Esophagus mucosa (tissue), 1 donor: ENCODE measurements at regions not wholly inside any gene's neighbourhood (a gene's known extent, or its start where the extent isn't known, plus 50 kb on each side); places are given as distances from the start of the nearest gene placed in this dataset.
"Not testable (repeated sequence)": the region's sequence is repeated elsewhere in the genome, so short reads cannot be mapped to it uniquely, and the experiment has no call there.

Experiments
- ATAC-seq: fragments of 200-7000 bp; cut with Tn5 transposase; one replicate; pipeline ENCODE4 v1.9.1; 2020
- donor health status: DM: yes; HTN: yes; CAD: no.

GRCh38 chr5:117788596-117788995 is 1199.8 kb downstream of the DTWD2 start:
- no peak for ATAC-seq

DNA sequence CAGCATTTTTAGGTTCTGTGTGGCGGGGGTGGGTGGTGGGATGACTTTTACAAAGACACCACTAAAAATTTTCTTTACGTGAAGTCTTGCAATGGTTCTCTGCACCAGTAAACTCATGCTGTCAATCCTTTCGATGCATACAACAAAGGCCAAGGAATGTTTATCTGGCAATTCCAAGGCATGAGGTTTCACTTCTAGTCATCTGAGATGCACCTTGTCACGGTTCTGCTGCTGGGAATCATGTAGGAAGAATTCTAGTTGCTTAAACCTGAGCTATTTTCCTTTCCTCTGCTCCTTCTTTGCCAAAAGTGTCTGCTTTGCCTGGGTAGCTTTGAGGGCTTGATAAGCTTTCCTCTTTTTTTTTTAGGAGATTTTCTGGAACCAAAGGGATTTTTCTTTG is 1204.5 kb upstream of the SEMA6A start:
- no peak for ATAC-seq

- no peak for ATAC-seq
Measured at GRCh38 chr5:117776977-117777376, 1202.4 kb upstream of the SEMA6A start.

DNA sequence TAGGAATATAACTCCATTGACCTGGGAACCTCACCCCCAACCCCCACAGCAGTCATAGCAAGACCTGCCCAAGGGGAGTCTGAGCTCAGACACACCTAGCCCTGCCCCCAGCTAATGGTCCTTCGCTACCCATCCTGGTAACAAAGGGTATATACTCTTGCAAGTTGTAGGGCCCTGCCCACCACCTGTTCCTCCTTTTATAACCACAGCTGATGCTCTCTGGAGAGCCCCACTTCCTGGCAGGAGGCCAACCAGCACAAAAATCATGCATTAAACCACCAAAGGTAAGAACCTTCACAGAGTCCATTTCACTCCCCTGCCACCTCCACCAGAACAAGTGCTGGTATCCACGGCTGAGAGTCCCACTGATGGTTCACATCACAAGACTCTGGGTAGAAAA is 1195.3 kb upstream of the SEMA6A start:
- no peak for ATAC-seq

GRCh38 chr5:117763271-117763670 is 1188.6 kb upstream of the SEMA6A start:
- ATAC-seq, result no peak

- ATAC-seq, result no peak
Measured at GRCh38 chr5:117761186-117761585, 1186.6 kb upstream of the SEMA6A start.

DNA sequence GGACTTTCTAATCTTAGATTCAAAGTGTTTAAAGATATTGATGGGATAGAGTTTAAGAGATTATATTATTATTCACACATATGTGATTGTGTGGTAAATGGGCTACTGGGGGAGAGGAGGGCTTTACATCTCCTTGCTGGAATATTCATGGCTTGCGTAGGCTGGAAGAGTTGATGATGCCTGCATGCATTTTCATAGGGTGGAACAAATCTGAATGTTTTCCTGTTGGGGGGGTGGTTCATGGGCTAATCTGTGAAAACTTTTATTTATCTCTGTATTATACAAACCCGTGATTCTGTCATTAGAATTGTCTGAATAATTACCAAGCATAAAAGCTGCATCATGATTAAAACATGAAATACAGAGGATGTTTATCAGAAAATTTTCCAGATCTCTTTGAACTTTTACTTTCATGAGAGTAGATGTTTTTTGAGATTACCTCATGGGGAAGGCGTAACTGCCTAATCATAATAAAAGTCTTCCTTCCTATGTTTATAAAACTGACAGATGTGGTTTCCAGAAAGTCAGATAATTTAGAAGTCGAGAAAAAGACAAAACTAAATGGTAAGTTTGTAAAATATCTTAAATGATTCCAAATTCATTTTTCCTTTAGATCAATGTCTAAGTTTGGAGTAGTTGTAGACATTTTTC is 1185.4 kb upstream of the SEMA6A start:
- no peak for ATAC-seq

DNA sequence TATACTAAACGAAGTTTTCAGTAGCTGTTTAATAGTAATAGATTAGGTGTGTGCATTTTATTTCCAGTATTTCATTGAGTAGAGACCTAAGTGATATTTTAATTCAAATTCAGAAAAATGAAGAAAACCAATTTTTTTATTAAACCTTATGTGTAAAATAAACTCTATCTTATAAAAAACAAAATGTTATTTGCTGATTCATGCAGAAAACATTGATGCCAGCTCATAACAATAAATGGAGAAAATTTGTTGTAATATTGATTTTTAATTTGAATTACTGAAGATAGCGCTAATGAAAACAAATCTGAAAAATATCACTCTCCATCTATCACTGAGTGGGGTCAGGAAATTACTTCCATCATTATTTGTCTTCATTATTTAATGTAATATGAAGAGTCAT is 1177.8 kb upstream of the SEMA6A start:
- ATAC-seq, result no peak

DNA sequence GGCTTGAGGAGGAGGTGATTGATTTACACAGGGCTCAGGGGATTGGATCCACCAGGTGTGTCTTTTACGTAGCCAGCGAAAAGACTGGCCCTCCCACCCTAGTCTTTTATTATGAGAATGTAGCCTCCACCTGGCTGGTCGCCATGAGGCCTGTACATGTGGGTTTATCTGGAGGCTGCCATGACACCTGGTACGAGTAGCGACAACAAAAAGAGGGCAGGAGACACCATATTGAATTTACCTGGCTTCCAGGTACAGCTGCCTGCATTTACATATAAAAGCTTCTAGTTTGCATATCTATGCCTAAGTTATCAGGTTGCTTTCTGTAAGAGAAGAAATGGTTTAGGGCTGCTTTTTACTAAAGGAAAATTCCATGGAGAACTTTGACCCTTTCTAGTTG is 1173.7 kb upstream of the SEMA6A start:
- ATAC-seq, result no peak

DNA sequence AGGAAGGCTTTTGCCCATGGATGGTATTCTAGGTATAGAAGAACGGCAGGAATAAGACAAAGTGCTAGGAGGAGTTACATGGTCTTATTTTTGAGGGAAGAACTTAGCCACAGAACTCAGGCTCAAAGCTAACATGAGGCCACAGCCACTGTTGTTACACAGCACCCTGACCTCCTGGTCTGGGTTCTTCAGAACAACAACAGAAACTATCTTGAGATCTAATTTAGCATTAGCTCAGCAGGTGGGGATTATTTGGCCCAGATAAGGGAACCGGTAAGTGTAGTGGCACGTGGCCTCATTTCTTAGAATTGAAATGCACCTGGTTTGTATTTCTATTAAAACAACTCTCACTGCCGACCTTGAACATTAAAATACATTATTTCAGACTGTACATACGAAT is 1168.7 kb upstream of the SEMA6A start:
- no peak for ATAC-seq

- ATAC-seq, result no peak
Measured at GRCh38 chr5:117741655-117742206, 1167.1 kb upstream of the SEMA6A start.

- ATAC-seq, result no peak
Measured at GRCh38 chr5:117740268-117740667, 1165.6 kb upstream of the SEMA6A start.

DNA sequence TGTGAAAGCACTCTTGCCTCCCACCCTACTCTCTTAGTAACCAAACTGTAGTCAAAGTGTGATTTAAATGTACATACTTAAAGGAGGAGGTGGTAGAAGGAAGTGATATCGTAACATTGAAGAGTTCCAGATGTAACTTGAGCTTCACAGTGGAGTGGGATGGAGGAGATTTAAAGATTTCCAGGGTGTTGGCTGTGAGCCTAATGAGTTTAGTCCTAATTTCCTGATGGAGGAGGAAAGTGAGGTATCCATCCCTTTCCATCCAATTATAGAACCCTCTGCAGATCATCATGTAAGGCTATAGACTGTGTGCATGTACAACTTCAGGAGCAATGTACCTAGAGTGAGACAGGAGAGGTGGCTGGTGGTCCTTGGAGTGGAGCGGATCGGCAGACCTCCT is 1163.9 kb upstream of the SEMA6A start:
- no peak for ATAC-seq

DNA sequence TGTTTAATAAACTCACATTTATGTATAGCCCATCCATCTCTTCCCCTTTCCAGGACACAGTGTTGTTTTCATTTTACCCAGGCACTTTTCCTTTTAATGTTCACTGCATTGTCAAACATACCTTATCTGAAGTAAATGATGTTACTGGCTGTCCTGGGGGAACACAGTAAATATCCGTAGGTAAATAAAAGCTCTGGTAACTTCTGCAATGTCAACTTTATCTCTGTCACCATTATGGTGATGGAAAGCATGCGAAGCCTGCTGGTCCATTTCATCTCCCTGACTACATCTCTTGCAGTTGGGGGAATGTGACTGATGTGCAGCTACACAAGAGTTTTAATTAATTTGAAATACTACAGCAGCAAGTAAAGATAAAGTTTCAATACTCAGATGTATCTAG is 1162.1 kb upstream of the SEMA6A start:
- ATAC-seq, result no peak

- ATAC-seq, result no peak
Measured at GRCh38 chr5:117734056-117734455, 1159.4 kb upstream of the SEMA6A start.

DNA sequence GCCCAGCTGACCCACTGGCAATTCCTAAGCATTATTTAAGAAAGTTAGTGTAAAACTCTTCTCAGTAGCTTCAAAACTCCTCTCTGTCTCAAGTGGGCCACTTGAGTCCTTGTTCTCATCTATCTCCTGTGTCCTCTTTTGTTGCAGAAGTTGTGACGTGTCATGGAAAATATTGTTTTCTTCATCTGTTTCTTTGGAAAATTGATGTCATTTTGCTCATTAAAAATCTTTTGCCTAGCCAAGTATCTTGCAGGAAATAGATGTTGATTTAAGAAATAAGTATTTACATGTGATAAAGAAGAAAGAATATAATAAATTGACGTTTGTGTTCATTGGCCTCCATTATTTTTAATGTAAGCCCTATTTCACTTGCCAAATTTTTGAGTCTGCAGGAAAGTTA is 1158.4 kb upstream of the SEMA6A start:
- no peak for ATAC-seq

DNA sequence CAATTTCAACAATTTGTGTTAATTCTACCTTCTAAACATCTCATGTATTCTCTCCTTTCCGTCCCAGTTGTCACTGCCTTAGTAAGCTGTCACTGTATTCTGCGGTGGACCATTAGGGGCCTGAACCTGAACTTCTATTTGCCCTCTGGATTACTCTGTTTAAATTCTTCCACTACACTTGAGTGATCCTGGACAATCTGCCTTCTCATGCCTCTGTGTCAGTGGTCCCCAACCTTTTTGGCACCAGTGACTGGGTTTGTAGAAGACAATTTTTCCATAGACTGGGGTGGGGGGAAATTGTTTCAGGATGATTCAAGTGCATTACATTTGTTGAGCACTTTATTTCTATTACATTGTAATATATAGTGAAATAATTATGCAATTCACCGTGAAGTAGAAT is 1157.6 kb upstream of the SEMA6A start:
- no peak for ATAC-seq

GRCh38 chr5:117731446-117731845 is 1156.8 kb upstream of the SEMA6A start:
- ATAC-seq, result no peak

DNA sequence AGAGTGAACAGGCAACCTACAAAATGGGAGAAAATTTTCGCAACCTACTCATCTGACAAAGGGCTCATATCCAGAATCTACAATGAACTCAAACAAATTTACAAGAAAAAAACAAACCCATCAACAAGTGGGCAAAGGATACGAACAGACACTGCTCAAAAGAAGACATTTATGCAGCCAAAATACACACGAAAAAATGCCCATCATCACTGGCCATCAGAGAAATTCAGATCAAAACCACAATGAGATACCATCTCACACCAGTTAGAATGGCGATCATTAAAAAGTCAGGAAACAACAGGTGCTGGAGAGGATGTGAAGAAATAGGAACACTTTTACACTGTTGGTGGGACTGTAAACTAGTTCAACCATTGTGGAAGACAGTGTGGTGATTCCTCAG is 1146.2 kb upstream of the SEMA6A start:
- ATAC-seq, result not testable (repeated sequence)

DNA sequence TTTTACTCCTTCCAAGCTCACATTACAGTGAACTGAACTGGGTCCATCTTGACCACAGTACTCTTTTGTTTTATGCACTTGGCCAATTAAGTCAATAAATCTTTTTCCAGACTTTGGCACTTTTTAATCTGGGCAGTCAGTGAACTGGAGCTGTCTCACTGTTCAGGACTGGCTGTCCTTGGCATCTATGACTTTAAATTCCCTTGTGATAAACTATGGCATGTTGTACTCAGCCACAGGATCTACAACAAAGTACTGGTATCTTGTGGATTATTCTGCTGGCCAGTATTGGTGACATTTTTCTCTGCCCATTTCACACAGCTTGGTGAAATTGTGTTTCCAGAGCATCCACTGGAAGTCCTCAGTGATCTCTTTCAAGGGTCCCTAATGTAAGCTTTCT is 1144.8 kb upstream of the SEMA6A start:
- no peak for ATAC-seq

DNA sequence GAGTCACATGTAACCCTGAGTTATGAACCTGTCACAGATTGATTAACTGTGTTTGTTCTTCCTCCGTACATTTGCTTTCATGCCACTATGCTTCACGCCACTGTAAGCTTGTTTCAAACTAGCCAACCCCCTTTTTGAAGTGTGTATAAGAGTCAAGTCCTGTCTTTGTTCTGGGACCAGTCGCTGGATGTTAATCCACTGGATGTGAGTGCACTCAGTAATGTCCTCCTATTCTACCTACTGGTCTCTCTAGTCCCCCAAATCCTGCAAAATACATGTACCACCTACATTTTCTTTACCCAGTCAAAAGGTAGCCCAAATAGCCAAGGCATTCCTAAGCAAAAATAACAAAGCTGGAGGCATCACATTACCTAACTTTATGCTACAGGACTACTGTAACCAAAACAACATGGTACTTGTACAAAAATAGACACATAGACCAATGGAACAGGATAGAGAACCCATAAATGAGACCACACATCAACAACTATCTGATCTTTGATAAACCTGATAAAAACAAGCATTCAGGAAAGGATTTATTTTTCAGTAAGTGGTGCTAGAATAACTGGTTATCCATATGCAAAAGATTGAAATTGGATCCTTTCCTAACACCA is 1139.1 kb upstream of the SEMA6A start:
- no peak for ATAC-seq

GRCh38 chr5:117701062-117701461 is 1126.4 kb upstream of the SEMA6A start:
- no peak for ATAC-seq

GRCh38 chr5:117692606-117693005 is 1118.0 kb upstream of the SEMA6A start:
- no peak for ATAC-seq

DNA sequence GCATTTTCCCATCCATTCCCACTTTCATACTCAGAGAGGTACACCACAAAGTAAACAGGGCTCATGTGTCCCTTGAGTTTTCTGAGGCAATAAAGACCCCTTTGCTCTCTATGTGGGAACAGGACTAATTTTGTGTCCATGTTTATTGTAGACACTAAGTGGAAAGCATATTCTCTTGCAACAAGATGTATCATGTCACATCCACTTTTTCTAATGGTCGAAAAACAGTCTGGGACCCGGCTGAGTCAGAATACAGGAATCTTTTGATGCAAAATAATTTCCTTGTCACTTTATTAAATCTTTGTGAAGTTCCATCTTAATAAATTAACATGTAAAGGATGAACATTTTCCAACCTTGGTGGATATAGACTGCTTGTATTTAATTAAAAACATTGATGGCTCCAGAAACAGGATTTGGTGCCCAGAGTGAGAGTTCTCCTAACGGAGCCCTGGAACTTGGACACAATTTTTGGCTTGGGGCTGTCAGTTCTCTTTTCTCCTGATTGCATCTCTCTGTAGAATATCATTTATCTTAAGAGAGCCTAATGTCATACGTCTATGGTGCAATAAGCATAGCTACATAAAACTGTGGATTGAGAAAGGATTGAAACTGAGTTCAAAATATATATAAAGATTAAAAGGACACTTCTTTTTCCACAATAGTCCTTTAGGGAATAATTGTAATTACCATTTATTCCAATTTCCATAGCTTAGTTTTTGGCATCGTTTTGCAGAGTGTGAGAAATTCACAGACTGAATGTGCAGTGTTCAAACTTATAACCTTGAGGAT is 1116.7 kb upstream of the SEMA6A start:
- ATAC-seq, result no peak
